GM04504 (cell line): ENCODE measurements at regions not wholly inside any gene's neighbourhood (a gene's known extent, or its start where the extent isn't known, plus 50 kb on each side); places are given as distances from the start of the nearest gene placed in this dataset.
"Not testable (repeated sequence)": the region's sequence is repeated elsewhere in the genome, so short reads cannot be mapped to it uniquely, and the experiment has no call there.

ENCODE experiments used
- DNase-seq: peaks from one replicate; pipeline ENCODE4 v3.0.0-alpha.2; 2012; ENCODE audit warnings: low read depth

DNA sequence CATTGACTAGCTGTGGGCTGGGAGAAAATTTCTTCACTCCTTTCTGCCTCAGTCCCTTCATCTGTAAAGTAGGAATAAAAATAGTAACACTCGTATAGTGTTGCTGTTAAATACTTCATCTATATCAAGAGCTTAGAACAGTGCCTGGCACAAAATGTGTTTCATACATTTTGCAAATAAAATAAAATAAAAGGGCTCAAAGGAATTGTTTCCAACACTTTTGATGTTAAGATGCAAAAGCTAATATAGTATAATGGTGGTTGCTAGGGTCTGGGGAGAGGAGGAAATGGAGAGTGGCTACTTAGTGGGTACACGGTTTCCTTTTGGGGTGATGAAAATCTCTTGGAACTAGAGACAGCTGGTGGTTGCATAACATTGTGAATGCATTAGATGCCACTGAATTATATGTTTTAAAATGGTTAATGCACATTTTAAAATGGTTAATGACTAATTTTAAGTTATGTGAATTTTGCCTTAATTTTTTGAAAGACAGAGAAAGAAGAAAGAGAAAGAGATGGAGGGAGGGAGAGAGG lies 542.1 kb upstream of the ID2 start:
- DNase-seq = no peak

DNA sequence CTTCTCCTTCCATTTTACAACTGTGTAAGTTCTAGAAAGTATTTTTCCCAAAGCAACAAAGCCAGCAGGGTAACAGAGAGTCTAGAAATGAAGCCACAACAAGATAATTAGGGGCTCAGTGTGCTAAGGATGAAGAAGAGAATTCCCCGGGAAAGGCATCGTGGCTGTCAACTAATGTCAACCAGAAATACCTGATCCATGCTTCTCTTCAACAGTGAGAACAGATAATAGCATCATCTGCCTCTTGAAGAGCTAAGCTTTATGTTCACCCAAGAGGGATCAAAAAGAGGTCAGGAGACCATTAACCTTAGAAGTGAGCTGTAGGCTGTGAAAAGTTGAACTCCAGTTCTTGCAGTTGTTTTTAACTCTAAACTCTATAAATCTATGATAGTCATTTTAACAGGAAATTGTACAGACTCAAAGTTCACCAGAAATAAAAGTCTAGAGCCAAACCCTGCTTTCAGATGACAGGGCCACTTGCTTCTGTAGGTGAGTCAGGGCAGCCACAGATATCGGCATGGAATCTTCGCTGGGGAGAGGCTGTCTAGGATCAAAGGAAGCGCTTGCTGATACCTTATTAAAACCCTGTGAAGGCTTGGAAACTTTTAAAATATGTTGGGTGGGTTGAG lies 540.7 kb upstream of the ID2 start:
- no peak for DNase-seq

DNA sequence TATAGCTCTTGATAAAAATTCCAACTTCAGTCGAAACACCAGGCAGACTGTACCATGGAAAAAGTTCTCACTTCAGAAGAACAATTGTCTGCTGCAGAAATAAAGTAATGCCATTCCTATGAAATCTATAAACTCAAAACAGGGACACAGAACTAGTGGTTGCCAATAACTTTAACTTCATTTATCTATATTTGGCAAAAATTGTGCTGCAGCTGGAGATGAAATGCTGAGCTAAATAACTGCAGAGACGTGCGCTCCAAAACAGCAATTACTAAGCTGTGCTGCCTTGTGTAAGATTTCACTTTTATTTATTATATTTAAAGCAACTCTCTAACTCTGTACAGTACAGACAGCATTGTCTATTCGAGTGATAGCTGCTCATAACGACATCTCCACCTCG lies 540.1 kb upstream of the ID2 start:
- DNase-seq = no peak

DNA sequence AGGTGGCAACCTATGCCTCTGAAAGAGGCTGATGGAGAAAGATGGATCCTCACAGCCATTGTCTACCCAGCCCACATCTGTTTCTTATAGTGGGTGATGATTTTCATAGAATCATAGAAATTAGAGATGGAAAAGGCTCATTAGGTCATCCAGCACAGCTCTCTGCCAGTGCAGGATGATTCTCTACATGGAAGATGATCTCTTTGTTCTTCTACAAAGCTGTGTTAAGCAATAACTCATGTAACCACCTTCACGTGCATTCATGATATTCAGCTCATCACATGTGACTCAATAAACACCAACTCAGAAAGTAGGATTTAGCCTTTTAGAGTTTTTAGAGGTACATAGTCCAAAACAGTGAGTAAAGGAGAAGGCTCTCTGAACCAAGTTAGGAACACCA lies 539.4 kb upstream of the ID2 start:
- no peak for DNase-seq

DNA sequence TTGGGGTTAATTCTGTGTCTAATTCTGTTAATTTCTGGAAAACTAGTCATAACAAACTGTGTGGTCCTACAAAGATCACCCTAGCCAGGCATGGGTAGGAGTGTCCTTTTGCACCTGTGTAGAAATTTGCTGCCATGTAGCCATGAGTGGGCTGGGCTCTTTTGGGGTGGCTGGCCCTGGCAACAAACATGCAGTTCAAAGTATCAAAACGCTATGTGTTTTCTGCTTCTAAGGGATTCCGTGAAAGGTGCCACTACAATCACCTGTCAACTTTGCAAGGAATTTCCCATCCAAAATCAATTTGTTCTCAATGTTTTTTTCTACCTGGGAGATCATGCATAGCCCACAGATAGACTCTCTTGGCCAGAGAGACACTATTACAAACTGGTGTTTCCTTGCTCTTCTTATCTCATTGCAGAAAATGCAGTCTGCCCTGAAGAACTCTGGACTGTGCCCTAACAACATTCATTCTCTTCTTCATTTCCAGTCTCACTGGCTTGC lies 537.7 kb upstream of the ID2 start:
- no peak for DNase-seq

DNA sequence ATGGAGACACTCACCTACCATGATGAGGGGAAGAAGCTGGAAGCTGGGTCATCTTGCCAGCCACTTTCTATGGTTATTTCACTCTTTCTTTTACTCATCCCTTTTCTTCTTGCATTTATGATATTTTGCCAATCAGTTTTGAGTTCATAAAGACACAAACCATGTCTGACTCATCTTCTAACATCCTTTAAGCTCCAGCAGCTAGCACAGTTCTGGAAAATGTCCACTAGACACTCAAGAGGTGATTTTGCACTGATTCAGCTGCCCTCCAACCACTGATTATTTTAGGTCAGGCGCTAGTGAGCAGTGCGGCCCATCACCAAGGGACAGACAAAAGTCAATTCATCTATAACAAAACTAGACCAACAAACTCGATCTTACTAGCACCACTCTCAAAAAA lies 537.1 kb upstream of the ID2 start:
- peak; percentile 52 for DNase-seq

DNA sequence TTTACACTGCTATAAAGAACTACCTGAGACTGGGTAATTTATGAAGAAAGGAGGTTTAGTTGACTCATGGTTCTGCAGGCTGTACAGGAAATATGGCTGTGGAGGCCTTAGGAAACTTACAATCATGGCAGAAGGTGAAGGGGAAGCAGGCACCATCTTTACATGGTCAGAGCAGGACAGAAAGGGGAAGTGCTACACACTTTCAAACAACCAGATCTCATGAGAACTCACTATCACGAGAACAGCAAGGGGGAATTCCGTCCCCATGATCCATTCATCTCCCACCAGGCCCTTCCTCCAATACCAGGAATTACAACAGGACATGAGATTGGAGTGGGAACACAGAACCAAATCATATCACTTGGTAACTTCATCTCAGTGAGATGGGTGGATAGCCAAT lies 536.5 kb upstream of the ID2 start:
- not testable (repeated sequence) for DNase-seq

DNA sequence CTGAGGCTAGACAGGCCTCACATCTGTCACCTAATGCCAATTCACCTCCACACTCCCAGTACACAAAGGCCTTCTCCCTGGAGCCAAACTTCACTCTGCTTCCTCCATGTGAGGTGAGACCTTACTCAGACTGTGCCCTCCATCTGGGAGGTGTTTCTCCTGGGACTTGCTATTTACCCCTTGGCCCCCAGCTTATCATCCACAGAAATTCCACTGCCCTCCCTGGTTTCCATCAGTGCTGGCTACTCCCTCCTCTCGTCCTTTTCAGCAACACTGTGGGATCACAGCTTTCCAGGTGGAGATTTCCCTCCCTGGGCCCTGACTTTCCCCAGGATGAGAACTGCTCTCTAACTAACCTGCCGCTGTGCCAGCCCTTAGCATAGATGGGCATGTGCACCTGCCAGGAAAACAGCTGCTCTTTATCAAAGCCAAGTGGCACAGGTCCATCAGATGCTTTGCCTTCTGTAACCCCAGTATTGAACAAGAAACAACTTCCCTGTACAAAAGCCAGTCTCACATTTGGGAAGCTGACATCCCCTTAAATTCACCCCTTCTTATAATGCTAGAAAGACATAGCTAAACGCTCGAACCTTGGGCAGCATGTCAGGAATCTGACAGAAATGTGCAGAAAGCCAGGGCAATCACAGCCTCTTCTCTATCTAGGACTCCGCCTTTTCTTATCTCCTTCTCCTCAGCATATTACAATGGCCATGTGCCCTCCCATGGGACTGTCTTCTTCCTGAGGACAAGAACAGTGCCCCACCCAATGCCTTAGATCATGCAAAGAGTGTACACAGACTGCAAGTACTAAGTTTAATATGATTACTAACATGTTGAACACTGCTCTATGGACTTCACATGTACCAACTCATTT lies 535.5 kb upstream of the ID2 start:
- no peak for DNase-seq

DNA sequence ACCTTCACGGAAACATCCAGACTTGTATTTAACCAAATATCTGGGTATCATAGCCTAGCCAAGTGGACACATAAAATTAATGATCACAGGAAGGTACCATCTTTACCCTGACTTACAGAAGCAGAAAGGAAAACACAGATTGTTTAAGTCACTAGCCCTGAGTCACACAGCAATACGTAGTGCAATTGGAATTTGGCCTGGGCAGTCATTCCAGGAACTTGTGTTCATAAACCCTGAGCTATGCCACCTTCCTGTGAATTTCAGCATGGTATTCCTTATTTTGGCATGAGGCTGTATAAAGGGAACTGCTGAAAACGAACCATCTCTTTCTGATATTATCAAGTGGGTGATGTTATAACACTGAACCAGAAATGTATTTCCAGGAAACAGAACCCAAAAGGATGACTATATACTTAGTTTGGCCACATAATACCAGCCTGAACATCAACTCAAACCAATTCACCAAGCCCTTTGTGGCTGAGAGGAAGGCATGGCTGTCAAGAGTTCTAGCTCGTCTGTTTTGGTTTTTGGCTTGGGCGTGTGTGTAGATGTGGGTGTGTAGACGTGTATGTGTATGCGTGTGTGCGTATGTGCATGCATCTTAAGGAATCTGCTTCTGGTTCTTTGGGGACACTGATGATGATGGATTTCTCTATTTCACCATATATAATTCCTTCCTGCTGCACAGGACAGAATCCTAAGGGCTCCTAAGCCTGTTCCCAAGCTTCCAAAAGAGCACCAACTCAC lies 533.4 kb upstream of the ID2 start:
- peak; percentile 56 for DNase-seq

DNA sequence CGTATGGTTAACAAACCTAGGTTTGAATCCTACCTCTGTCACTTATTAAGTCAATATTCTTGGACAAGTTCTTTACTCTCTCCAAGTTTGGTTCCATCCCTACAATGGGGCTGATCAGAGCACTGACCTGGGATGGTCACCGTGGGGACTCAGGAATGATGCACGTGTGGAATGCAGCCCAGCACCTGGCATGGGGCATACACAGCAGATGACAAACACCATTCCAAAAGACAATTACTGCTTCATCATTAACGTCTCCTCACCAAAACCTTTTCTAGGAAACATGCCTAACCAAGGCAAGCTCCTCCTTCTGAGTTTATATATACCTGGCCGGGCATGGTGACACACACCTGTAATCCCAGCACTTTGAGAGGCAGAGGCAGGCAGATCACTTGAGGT lies 532.9 kb upstream of the ID2 start:
- DNase-seq = no peak

DNA sequence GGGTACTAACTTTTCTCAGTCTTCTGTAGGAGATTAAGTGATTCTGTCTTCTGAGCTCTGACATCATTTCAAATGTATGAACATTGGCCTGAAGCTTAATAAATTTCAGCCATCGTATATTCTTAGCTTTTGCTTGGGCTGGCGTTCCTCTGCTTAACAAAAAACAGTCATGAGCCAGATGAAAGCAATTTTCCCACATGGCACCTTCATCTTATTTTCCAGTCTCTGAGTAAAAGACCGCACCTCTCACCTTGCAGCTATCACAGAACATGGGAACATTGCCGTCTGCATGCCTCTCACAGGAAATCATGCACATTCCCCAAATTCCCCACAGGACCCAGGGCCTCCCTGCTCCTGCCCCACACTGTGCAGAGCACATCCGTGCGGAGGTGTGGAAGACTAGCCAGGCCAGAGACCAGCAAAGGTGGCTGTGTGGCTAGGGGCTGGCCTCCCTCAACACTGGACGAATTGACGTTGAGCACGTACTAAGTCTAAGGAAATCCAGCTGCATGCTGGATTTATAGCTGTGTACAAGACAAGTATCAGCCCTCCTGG lies 531.8 kb upstream of the ID2 start:
- no peak for DNase-seq

DNA sequence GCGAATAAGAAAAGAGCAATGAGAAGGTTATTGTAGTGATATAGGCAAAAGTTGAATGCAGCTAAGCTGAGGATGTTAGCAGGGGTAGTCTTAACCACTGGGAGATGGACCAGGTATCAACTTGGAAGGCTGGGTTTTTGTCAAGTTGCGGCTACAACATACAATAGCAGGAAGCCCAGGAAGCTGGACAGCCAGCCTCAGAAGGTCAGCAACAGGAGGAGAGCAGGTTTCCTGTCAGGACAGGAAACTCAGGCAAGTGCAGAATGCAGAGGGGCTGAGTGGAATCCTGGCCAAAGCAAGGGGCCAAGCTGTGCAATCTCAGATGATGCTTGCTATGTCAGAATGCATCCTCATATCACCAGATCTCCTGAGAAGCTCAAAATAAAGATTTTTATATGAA lies 530.0 kb upstream of the ID2 start:
- no peak for DNase-seq

DNA sequence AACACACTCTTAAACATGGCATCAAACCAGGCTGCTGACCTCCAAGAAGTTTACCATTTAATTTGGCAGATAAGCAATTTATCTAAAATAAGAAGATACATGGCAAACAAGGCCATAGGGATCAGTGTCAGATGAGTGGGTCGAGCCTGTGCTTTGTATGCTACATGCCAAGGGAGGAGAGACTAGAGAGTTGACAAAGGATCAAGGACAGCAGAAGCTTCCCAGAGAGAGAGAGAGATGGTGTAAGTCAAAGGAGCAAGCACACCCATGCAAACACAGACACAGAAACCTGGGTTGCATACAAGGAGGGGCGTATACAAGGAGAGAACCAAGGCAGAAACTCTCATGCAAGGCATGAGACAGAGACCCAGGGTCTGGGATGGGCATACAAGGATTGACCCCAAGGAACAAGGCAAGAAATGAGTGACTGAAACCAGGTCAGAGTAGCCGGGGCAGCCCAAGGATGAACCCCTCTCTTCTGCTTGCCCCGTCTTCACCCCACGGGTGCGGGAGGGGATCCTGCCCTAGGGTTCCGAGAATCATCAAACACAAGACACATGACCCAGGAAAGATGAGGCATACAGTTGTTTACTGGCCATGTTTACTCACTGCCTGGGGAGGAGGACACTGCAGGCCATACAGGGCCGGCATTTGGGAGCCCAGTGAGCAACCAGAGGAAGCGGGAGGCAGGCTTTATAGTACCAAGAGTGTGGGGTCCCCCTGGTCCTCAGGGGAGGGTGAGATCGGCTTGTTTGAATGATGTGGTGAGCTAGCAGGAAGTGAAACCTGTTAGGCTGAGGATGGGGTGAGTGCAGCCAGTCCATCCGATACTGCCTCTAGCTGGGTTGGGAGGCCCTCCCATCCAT lies 529.2 kb upstream of the ID2 start:
- DNase-seq = no peak

DNA sequence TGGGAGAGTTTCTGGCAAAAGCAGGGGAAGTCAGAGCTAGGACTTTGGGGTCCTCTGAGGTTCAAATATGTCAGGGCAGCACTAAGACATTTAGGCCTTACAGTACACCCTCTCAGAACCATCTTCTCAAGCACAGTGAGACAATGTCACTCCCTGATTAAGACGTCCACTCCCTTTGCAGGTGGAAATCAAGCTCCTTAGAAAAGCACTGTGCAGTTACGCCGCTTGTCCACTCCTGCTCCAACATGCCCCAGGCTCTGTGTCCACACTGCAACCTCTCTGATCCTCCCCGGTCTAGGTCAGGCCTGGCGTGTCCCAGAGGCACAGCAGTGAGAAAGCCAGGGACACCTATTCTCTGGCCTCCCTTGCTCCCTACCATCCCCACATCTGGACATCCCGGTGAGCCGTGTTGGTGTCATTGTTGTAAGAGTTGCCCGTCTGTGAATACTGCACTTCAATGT lies 528.6 kb upstream of the ID2 start:
- DNase-seq = no peak

DNA sequence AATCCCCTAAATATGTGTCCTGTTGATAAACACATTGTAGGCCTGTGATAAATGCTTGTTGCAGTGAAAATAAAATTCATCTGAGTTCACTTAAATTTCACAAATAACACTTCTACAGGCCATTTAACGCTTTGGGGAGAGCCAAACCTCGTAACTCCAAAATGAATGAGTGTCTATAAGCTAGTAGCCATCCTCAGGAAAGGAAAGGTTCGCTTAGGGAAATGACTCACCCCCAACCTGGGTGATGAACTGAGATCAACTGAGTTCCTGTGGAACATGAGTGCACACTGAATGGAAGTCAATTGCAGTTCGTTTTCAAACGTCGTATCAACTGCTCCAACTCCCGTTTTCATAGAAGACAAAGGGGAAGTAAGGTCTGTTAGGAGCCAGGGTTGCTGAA lies 527.6 kb upstream of the ID2 start:
- no peak for DNase-seq

DNA sequence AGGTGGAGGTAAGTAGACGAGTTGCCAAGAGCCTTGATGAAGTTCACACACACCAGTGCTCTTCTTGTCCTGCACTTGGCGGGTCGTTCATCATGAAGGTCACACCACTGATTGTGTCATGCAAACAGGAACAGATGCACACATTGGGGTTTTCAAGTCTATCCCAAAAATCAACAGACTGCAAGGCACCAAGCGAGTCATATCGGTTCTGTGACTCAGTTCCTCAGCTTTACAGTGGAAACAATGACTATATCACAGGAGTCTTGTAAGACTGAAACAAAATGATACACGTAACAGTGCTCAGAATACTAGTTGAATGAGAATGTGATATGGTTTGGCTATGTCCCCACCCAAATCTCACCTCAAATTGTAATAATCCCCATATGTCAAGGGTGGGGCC lies 526.9 kb upstream of the ID2 start:
- no peak for DNase-seq

DNA sequence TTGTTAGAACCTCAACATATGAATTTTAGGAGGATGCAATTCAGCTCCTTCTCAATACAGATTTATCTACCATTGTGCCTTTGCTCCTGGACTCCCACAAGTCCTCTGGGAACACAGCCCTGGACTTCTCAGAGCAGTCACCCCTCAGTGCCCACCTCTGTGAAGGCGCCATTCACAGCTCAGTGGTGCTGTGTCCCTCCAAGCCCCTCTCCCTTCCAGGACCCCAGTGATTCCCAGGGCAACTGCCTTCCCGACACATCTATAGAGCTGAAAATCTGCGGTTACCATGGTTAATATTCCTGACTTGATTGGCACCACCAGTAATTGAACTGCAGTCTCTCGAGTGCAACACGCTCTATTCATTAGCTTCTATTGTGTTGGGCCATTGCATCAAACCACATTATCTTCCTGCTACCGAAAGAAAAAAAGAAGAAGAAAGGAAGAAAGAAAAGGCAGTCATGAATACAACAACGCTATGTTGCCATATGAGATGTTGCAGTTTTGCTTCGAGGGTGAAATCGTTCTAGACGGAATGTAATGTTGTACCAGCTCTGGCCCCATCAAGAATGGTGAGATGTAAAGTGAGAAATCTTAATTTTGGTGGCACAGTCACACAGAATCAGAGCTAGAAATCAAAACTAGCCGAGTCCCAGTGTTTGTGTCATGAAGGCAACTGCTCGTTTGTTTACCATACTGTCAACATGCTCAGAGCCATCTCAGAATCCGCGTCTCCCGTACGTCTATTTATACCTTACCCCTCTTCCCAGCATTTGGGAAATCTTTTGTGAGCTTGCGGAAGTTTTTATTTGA lies 524.0 kb upstream of the ID2 start:
- no peak for DNase-seq

DNA sequence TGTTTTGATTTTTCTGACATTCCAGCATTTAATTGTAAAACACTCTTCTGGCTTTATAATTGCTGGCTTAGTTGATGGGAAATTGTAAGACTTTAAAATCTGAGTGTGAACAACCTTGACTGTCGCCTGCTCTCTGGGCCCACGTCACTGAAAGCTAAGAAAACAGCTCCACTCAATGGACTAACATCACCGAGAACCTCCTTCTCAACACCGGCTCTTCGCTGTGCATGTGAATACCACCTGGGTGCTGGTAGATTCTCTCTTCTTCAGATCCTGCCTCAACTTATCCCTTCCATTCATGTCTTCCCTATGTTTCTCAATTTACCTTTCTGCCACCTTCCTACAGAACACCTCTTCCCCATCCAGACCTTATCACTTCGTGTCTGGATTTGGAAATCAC lies 523.1 kb upstream of the ID2 start:
- no peak for DNase-seq

DNA sequence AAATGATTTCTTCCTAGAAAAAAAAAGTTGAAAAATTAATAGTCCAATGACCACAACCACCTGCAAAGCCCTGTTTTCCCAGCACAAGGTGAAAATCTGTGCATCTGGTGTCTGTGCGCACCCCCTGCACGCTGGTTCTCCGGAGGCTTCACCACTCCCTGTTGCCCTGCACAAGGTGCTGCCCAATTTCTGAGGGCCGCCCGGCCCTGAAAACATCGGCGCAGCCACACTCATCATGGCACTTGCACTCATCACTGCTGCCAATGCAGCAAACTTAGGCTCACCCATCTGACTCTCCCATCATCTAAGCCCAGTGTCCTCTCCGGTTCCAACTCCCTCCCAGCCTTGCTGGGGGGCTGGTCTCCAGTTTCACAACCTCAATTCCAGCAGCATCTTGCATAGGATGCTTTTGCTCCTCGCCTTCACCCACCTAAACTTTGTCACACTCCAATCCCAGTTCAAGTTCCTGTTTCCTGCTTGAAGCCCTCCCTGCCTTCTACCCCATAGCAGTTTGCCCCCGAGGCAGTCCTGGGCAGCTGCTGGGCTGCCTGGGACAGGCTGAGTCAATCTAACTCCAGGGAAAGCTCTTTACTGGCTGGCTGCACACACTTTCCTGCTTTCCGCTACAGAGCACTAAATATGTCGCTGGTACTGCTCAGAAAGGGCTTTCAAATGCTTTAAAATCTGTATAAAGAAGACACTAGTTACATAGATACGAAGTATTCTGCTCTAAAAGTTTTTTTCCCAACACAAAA lies 522.5 kb upstream of the ID2 start:
- no peak for DNase-seq
